ENCODE measurements at regions not wholly inside any gene's neighbourhood (a gene's known extent, or its start where the extent isn't known, plus 50 kb on each side); places are given as distances from the start of the nearest gene placed in this dataset.
A peak's percentile ranks its signal among the peaks of the same experiment; 100 is the strongest.

DNA sequence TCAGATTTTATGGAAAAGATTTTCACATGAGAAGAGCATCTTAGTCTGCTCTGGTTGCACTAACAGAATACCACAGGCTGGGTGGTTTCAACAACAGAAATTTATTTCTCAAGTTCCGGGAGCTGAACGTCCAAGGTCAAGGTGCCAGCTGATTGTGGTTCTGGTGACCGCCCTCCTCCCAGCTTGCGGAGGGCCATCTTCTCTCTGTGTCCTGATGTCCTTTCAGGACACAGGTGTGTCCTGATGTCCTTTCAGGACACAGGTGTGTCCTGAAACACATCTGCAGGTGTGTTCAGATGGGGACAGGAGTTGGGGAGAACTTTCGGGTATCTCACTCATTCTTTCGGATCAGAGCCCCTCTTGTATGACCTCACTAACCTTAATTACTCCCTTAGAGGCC is 374.9 kb downstream of the SOX11 start:
- no peak for TF ChIP-seq CTCF (IDR thresholded peaks at IDR 0.05; ENCODE audit: partially characterized antibody, unreplicated experiment)
- H3K36me3 Mint-ChIP-seq (ENCODE audit: unreplicated experiment): no peaks in the 10 kb centered on the region
- peaks cover 6% of the 10 kb centered on the region for H3K9me3 Mint-ChIP-seq (ENCODE audit: unreplicated experiment)
- no peaks in the 10 kb centered on the region for H3K27me3 Mint-ChIP-seq (ENCODE audit: unreplicated experiment)
- no peak for DNase-seq
- no peak overlapping the region for H3K27ac Mint-ChIP-seq (ENCODE audit: unreplicated experiment)
- peaks cover 26% of the 10 kb centered on the region for H3K4me1 Mint-ChIP-seq (ENCODE audit: low read depth, unreplicated experiment)
- H3K4me3 Mint-ChIP-seq (ENCODE audit: unreplicated experiment): no peak overlapping the region

DNA sequence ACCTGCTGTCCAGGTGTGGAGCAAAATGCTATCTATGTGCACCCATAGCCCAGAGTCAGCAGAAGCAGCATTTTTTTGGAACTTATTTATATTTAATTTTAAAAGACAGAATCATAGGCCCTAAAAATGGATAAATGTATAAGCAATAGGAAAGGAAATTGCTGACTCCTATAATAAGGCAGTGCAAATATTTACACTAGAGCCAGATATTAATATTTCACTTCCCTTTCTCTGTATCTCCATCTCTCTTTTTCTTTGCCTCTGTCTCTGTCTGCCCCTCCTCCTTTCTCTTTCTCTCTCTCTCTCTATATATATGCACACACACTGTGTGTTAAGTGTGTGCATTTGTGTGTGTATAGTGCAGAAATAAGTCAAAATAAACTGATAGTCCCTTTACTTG is 375.6 kb downstream of the SOX11 start:
- Mint-ChIP-seq H3K4me3 (ENCODE audit: unreplicated experiment) (no peak overlapping the region), H3K9me3 (ENCODE audit: unreplicated experiment) (peaks cover 6% of the 10 kb centered on the region), H3K27me3 (ENCODE audit: unreplicated experiment) (no peaks in the 10 kb centered on the region), H3K36me3 (ENCODE audit: unreplicated experiment) (no peaks in the 10 kb centered on the region), H3K4me1 (ENCODE audit: low read depth, unreplicated experiment) (peaks cover 32% of the 10 kb centered on the region), H3K27ac (ENCODE audit: unreplicated experiment) (no peak overlapping the region)
- no peak for DNase-seq
- no peak for TF ChIP-seq CTCF (IDR thresholded peaks at IDR 0.05; ENCODE audit: partially characterized antibody, unreplicated experiment)

DNA sequence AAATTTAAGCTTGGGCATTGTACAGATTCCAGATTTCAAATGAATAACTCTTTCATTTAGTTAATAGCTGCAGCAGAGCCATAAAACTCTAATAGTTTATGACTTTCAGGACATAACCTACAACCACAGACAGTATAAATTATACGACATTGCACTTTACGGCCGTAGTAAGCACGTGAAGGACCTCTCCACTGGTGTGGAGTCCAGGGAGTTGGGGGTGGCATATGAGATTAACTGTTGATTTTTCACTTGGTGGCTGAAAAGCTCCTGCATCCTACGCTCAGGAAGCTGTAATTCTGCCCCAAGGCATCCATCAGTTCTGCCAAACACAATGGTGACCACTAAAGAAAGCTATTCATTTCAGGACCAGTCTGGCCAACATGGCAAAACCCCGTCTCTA is 376.2 kb downstream of the SOX11 start:
- H3K9me3 Mint-ChIP-seq (ENCODE audit: unreplicated experiment): peaks cover 6% of the 10 kb centered on the region
- DNase-seq: no peak
- no peaks in the 10 kb centered on the region for H3K27me3 Mint-ChIP-seq (ENCODE audit: unreplicated experiment)
- H3K4me3 Mint-ChIP-seq (ENCODE audit: unreplicated experiment): no peak overlapping the region
- H3K27ac Mint-ChIP-seq (ENCODE audit: unreplicated experiment): peak overlapping the region; percentile 89
- no peak for TF ChIP-seq CTCF (IDR thresholded peaks at IDR 0.05; ENCODE audit: partially characterized antibody, unreplicated experiment)
- H3K4me1 Mint-ChIP-seq (ENCODE audit: low read depth, unreplicated experiment): peaks cover 38% of the 10 kb centered on the region
- no peaks in the 10 kb centered on the region for H3K36me3 Mint-ChIP-seq (ENCODE audit: unreplicated experiment)

GRCh38 chr2:6069381-6069780 is 377.2 kb downstream of the SOX11 start:
- Mint-ChIP-seq H3K9me3 (ENCODE audit: unreplicated experiment) (peaks cover 6% of the 10 kb centered on the region), H3K4me1 (ENCODE audit: low read depth, unreplicated experiment) (peaks cover 46% of the 10 kb centered on the region), H3K27me3 (ENCODE audit: unreplicated experiment) (no peaks in the 10 kb centered on the region), H3K27ac (ENCODE audit: unreplicated experiment) (peak overlapping the region; percentile 89), H3K4me3 (ENCODE audit: unreplicated experiment) (no peak overlapping the region), H3K36me3 (ENCODE audit: unreplicated experiment) (no peaks in the 10 kb centered on the region)
- DNase-seq: peak; percentile 57
- TF ChIP-seq CTCF (IDR thresholded peaks at IDR 0.05; ENCODE audit: partially characterized antibody, unreplicated experiment): no peak

- Mint-ChIP-seq H3K36me3 (ENCODE audit: unreplicated experiment) (no peaks in the 10 kb centered on the region), H3K4me3 (ENCODE audit: unreplicated experiment) (no peak overlapping the region), H3K9me3 (ENCODE audit: unreplicated experiment) (peaks cover 6% of the 10 kb centered on the region), H3K27ac (ENCODE audit: unreplicated experiment) (no peak overlapping the region), H3K4me1 (ENCODE audit: low read depth, unreplicated experiment) (peaks cover 56% of the 10 kb centered on the region), H3K27me3 (ENCODE audit: unreplicated experiment) (no peaks in the 10 kb centered on the region)
- no peak for TF ChIP-seq CTCF (IDR thresholded peaks at IDR 0.05; ENCODE audit: partially characterized antibody, unreplicated experiment)
- DNase-seq: no peak
These were observed 379.3 kb downstream of the SOX11 start for GRCh38 chr2:6071519-6071918.

Measured in glutamatergic neuron (in vitro differentiated cells).